ENCODE measurements at regions not wholly inside any gene's neighbourhood (a gene's known extent, or its start where the extent isn't known, plus 50 kb on each side); places are given as distances from the start of the nearest gene placed in this dataset.

DNA sequence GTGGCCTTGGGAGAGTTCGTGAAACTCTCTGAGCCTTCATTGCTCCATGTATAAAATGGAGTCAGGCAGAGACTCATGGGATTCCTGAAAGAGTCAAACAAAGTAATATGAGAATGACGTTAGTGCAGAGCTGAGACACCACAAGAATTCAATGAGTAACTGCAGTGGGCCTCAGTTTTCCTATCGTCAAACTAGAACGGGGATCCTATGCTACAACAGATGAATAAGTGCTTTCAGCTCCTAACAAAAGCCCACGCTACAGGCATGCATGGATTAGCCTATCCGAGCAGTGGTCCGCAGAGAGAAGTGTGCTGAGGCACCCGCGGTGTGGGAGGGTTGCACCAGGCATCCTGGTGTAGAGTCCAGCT is 124.7 kb downstream of the SYF2 start:
- no peak for ATAC-seq (replicated peaks in 1 of 2)
- Mint-ChIP-seq H3K9me3 (peaks cover 8% of the 10 kb centered on the region in 2 donors), H3K4me3 (no peak overlapping the region), H3K27ac (no peak overlapping the region), H3K4me1 (ENCODE audit: low read depth) (peaks cover 26% of the 10 kb centered on the region), H3K27me3 (ENCODE audit: low read depth) (no peaks in the 10 kb centered on the region), H3K36me3 (ENCODE audit: insufficient read depth in 2 of 2) (peaks cover 8 to 15% of the 10 kb centered on the region in 2 donors)
- DNase-seq, result no peak

DNA sequence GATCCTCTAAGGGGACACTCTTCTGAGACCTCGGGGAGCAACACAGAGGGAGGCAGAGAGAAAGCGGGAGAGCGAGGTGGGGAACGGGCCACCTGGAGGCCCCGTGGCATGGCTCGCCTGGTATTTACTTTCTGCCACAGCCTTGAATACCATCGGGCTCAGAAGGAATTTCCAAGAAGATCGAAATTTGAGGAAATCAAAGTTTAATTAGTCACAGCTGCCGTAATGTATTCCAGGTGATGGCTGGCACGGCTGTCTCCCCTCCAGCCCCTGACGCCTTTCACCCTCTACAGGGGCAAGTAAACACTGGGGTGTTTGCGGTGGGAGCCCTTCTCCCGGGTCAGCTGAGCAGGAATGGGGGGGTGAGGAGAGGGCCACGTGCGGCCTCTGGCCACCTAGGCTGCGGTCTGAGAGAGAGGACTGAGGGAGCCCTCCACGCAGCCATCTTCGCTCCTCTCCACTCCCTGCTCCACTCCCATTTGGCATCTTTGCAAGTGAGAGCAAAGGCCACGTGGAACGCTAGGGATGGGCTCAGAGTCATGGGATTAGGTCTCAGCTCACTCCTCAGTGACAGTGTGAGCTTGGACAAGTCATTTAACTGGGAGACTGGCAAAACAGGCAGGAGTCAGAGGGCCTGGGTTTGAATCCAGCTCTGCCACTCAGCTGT is 125.2 kb downstream of the SYF2 start:
- Mint-ChIP-seq H3K4me1 (ENCODE audit: low read depth) (peaks cover 26% of the 10 kb centered on the region), H3K9me3 (peaks cover 8% of the 10 kb centered on the region in 2 donors), H3K36me3 (ENCODE audit: insufficient read depth in 2 of 2) (peaks cover 8 to 15% of the 10 kb centered on the region in 2 donors), H3K27me3 (ENCODE audit: low read depth) (no peaks in the 10 kb centered on the region), H3K27ac (no peak overlapping the region), H3K4me3 (no peak overlapping the region)
- ATAC-seq (replicated peaks in 1 of 2) (no peak), DNase-seq (no peak)

DNA sequence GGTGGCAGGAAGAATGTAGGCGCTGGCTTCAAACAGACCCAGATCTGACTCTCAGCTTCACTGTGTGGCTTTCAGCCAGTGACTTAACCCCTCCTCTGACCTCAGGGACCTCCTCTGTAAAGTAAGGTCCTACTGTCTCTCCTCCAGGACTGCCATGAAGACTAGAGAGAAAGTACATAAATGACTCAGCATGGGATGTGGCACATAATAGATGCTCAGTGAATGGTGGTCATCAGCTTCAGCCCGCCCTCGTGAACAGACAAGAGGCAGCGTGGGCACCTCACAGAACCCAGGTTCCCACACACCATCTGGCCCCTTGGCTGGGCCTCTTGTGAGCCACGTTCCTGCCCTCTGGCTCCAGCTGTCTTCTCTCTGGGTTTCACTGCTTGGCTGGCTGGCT is 126.0 kb downstream of the SYF2 start:
- peaks cover 32% of the 10 kb centered on the region for H3K4me1 Mint-ChIP-seq (ENCODE audit: low read depth)
- H3K36me3 Mint-ChIP-seq (ENCODE audit: insufficient read depth in 2 of 2), result peaks cover 8 to 15% of the 10 kb centered on the region in 2 donors
- H3K27me3 Mint-ChIP-seq (ENCODE audit: low read depth), result no peaks in the 10 kb centered on the region
- peaks cover 8% of the 10 kb centered on the region in 2 donors for H3K9me3 Mint-ChIP-seq
- H3K27ac Mint-ChIP-seq, result no peak overlapping the region
- DNase-seq, result peak; percentile 25 to 40
- peak; percentile 83 to 87 for ATAC-seq (replicated peaks in 1 of 2)
- no peak overlapping the region for H3K4me3 Mint-ChIP-seq

DNA sequence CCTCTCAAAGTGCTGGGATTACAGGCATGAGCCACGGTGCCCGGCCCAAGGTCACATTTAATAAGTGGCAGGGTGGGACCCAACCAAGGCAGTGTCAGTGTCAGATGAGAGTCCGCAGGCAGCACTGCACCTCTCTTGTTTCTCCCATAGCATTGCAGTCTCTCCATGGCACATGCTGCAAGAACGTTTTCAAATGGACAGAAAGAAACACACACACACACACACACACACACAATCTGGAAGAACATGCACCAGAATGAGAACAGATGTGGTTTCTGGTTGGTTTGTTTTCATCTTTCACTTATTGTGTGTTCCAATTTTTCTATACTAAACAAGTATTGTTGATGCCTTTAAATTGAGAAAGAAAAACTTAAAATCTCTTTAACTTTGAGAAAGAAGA is 126.5 kb downstream of the SYF2 start:
- Mint-ChIP-seq H3K36me3 (ENCODE audit: insufficient read depth in 2 of 2) (peaks cover 8 to 15% of the 10 kb centered on the region in 2 donors), H3K4me3 (no peak overlapping the region), H3K27ac (no peak overlapping the region), H3K9me3 (peaks cover 8% of the 10 kb centered on the region in 2 donors), H3K4me1 (ENCODE audit: low read depth) (peaks cover 37% of the 10 kb centered on the region), H3K27me3 (ENCODE audit: low read depth) (no peaks in the 10 kb centered on the region)
- ATAC-seq (replicated peaks in 1 of 2) (no peak), DNase-seq (no peak)

DNA sequence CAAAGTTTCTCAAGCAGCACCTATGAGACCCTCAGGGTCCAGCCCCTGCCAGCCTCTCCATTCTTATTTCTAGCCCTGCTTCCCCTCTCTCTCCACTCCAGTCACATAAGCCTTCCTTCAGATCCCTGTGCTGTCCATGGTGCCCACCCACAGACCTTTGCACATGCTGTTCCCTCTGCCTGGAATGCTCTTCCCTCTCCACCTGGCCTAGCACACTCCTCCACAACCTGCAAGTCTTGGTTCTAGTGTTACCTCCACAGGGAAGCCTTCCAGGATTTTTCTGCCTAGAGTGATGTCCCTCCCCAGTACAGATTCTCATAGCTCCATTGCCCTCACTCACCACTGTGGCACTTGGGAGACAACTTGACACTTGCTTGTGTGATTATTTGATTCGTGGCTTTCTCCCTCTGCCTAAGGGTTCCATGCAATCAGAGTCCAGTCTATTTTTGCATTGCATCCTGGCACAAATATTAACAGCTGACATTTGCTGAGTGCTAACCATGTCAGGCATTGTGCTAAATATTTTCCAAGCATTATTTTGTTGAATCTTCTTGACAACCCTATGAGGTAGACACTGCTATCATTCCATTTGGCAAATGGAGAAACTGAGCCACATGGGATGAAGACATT is 127.3 kb downstream of the SYF2 start:
- Mint-ChIP-seq H3K27ac (no peak overlapping the region), H3K9me3 (peaks cover 8% of the 10 kb centered on the region in 2 donors), H3K27me3 (ENCODE audit: low read depth) (no peaks in the 10 kb centered on the region), H3K4me1 (ENCODE audit: low read depth) (peaks cover 45% of the 10 kb centered on the region), H3K4me3 (no peak overlapping the region), H3K36me3 (ENCODE audit: insufficient read depth in 2 of 2) (peaks cover 8 to 10% of the 10 kb centered on the region in 2 donors)
- no peak for ATAC-seq (replicated peaks in 1 of 2)
- DNase-seq, result no peak

DNA sequence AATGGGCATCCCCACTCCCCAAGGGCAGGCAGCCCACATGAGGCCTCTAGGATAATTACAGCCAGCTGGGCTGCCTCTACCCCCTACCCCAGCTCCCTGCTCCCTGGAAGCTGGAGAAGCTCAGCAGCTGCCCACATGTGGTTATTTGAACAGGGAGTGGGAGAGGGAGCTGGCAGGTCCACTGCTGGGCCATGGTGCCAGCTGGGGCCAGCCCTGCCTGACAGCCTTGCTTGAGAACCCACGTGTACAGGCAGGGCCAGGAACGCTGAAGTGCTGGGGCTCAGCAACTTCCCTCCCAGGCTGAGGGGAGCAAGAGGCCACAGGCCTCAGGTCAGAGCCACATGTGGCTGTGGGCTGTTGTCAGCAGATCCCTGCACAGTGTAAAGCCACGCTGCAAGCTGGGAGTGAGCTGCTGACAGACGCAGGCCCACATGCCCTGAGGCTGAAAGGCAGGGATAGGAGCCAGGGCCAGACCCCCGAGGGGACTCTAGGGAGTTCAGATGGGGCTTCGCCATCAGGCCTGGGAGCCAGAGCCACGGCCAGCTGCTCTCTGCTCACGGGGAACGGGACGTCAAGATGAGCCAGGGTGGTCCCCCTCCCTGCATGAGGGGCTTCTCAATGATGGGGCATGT is 129.0 kb downstream of the SYF2 start:
- Mint-ChIP-seq H3K27me3 (ENCODE audit: low read depth) (no peaks in the 10 kb centered on the region), H3K9me3 (no peaks in the 10 kb centered on the region), H3K4me1 (ENCODE audit: low read depth) (peaks cover 56% of the 10 kb centered on the region), H3K27ac (no peak overlapping the region), H3K4me3 (no peak overlapping the region), H3K36me3 (ENCODE audit: insufficient read depth in 2 of 2) (peaks cover 0 to 2% of the 10 kb centered on the region in 2 donors)
- DNase-seq, result no peak
- ATAC-seq (replicated peaks in 1 of 2), result no peak

DNA sequence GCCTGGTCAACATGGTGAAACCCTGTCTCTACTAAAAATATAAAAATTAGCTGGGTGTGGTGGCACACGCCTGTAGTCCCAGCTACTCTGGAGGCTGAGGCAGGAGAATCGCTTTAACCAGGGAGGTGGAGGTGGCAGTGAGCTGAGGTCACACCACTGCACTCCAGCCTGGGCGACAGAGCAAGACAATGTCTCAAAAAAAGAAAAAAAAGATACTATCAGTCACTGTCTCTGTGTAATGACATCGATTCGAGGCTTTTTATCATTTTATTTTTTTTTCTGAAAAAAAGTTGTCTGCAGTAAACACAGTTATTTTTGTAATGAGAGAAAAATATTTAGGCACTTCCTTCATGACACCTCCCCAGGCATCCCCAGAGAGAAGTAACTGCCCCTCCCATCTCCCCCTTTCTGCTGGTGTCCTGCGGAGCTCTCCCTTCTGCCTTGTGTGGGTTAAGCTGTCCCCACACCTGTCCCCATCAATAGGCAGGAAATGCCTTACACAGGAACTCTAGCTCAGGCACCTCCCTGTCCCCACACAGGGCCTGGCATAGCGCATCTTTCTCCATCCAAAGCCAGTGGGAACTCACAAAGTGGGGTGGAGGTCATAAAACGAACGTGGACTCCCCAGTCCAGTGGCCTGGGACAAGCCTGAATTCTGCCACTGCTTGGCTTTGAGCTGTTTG is 132.0 kb downstream of the SYF2 start:
- no peak for DNase-seq
- H3K4me3 Mint-ChIP-seq, result peak overlapping the region in 1 of 2 donors; percentile 13
- no peaks in the 10 kb centered on the region for H3K36me3 Mint-ChIP-seq (ENCODE audit: insufficient read depth in 2 of 2)
- peaks cover 0 to 3% of the 10 kb centered on the region in 2 donors for H3K9me3 Mint-ChIP-seq
- no peak overlapping the region for H3K27ac Mint-ChIP-seq
- H3K4me1 Mint-ChIP-seq (ENCODE audit: low read depth), result peaks cover 71% of the 10 kb centered on the region
- no peaks in the 10 kb centered on the region for H3K27me3 Mint-ChIP-seq (ENCODE audit: low read depth)
- ATAC-seq (replicated peaks in 1 of 2), result no peak

DNA sequence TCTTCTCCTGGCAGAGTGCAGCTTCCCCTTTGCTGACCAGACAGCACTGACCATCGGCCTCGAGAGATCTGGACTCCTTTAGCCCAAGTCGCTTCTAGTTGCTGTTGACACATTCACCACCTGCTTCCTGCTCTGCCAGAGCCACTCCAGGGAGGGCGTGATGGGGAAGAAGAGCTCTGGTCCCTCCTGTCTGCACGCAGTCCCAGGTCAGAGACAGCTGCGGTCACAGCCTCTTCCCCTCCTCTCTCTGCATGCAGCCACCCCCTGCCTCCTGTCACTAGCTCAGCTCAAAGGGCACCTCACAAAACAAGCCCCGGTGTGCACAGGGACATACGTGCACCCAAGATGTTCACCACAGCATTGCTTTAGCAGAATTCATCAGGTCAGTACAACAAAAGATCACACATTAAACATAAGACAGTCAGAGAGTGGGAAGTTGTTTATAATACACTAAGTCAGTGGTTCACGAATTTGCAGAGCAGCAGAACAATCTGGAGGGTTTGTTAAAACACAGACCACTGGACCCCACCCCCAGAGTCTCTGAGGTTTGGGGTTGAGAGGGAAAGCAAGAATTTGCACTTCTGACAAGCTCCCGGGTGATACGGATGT is 132.9 kb downstream of the SYF2 start:
- H3K27ac Mint-ChIP-seq, result no peak overlapping the region
- H3K27me3 Mint-ChIP-seq (ENCODE audit: low read depth), result no peaks in the 10 kb centered on the region
- peak overlapping the region; percentile 50 to 58 for H3K4me3 Mint-ChIP-seq
- H3K4me1 Mint-ChIP-seq (ENCODE audit: low read depth), result peaks cover 75% of the 10 kb centered on the region
- peak; percentile 74 to 75 for ATAC-seq (replicated peaks in 1 of 2)
- peaks cover 0 to 5% of the 10 kb centered on the region in 2 donors for H3K9me3 Mint-ChIP-seq
- peak; percentile 64 to 69 for DNase-seq
- peaks cover 0 to 3% of the 10 kb centered on the region in 2 donors for H3K36me3 Mint-ChIP-seq (ENCODE audit: insufficient read depth in 2 of 2)

DNA sequence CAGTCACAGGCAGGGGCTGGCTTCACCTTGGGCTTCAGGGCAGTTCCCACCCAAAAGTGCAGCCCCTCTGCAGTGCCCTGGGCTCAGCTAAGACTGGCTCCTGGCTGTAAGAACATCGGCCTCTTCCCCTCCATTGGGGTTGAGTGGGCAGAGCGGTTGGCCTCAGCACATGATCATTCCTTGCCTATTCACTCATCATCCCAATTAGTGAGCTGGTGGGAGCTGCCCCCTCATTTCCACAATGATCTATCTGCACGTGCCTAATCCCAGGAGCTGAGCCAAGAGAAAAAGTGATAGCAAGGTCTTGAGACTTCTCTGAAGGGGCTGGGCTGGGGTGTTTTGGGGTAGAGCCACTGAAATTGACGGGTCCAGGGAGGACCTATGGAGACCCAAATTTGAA is 133.6 kb downstream of the SYF2 start:
- Mint-ChIP-seq H3K4me1 (ENCODE audit: low read depth) (peaks cover 78% of the 10 kb centered on the region), H3K9me3 (peaks cover 3 to 8% of the 10 kb centered on the region in 2 donors), H3K27ac (no peak overlapping the region), H3K4me3 (peak overlapping the region; percentile 4 to 14), H3K27me3 (ENCODE audit: low read depth) (no peaks in the 10 kb centered on the region), H3K36me3 (ENCODE audit: insufficient read depth in 2 of 2) (peaks cover 1 to 3% of the 10 kb centered on the region in 2 donors)
- ATAC-seq (replicated peaks in 1 of 2) (no peak), DNase-seq (no peak)

DNA sequence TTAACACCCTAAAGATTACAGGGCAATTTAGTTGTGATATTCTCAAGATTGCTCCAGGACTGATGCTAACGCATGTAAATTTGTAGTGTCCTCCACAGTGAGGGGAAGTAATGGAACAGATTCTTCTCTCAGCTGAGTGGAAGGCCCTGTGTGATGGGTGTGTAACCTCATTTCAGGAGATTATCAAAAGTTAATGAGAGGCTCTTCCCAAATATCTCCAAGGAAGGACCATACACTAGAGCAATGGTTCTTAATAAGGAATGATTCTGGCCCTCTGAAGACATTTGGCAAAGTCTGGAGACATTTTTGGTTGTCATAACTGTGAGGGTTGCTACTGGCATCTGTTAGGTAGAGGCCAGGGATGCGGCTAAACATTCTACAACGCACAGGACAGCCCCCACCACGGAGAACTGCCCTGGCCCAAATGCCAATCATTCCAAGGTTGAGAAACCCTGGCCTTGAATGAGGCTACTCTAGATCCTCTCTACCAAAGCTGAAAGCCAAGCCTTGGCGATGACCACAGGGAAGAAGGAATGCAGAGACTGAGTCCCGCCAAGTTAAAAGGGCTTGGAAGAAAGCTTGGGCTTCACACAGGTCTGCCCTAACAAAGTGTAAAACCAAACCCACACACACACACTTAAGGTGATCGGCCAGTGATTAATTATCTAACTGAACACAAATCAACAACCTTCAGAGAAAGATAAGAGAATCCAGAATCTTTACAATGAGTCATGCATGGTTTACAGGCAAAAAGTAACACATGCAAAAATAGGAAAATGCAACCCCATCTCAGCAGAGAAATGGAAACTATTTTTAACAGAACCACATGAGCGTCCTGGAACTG is 135.8 kb downstream of the SYF2 start:
- no peak for ATAC-seq (replicated peaks in 1 of 2)
- Mint-ChIP-seq H3K4me1 (ENCODE audit: low read depth) (peaks cover 73% of the 10 kb centered on the region), H3K27ac (peak overlapping the region; percentile 24), H3K27me3 (ENCODE audit: low read depth) (no peaks in the 10 kb centered on the region), H3K9me3 (peaks cover 3 to 8% of the 10 kb centered on the region in 2 donors), H3K4me3 (peak overlapping the region; percentile 42 to 57), H3K36me3 (ENCODE audit: insufficient read depth in 2 of 2) (peaks cover 2 to 3% of the 10 kb centered on the region in 2 donors)
- DNase-seq, result no peak

DNA sequence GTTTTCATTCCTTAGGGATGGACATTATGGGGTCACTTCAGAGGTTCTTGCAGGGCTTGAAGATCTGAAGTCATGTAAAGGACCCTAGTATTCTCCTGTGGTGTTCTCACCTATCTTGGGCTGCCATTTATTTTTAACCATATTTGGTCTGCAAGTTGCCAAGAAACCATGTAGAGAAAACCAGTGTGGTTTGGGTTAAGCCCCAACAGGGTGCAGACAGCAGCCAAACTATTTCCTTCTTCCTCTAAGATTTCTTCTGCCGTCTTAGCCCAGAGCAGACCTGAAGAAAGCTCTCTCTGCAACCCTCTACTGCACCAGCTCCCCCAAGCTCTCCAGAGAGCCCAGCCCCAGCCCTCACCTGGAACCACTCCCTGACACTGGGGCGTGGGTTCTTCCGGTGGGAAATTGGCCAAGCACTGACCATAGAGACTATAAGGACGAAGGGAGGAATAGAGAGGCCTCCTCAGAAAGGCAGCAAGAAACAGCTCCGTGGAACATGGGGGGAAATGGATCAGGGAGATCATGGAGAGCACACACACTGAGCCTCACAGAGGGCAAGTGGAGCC is 136.6 kb downstream of the SYF2 start:
- DNase-seq (peak in 1 of 2 donors; percentile 15), ATAC-seq (replicated peaks in 1 of 2) (peak; percentile 21 to 51)
- H3K27me3 Mint-ChIP-seq (ENCODE audit: low read depth), result no peaks in the 10 kb centered on the region
- H3K36me3 Mint-ChIP-seq (ENCODE audit: insufficient read depth in 2 of 2), result peaks cover 2 to 3% of the 10 kb centered on the region in 2 donors
- H3K9me3 Mint-ChIP-seq, result peaks cover 3 to 8% of the 10 kb centered on the region in 2 donors
- H3K4me3 Mint-ChIP-seq, result peak overlapping the region; percentile 39 to 54
- peaks cover 65% of the 10 kb centered on the region for H3K4me1 Mint-ChIP-seq (ENCODE audit: low read depth)
- no peak overlapping the region for H3K27ac Mint-ChIP-seq

DNA sequence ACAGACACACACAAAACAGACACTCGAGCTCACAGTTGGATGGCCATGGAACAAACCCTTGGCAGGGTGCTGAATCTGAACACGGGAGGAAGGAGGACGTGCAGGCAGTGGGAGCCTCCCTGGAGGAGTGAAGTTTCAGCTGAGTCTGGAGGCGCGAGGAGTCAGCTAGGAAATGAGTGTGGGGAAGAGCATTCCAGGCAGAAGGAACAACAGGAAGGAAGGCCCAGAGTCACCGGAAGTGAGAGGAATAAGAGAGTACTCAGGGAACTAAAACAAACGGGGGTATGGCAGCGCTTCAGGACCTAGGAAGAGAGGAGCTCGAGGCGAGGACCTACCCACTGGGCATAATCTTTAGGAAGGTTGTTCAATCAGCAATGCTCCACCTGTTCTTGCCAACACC is 137.3 kb downstream of the SYF2 start:
- H3K27ac Mint-ChIP-seq, result no peak overlapping the region
- peaks cover 58% of the 10 kb centered on the region for H3K4me1 Mint-ChIP-seq (ENCODE audit: low read depth)
- peaks cover 3 to 8% of the 10 kb centered on the region in 2 donors for H3K9me3 Mint-ChIP-seq
- DNase-seq (no peak), ATAC-seq (replicated peaks in 1 of 2) (no peak)
- H3K36me3 Mint-ChIP-seq (ENCODE audit: insufficient read depth in 2 of 2), result peaks cover 2 to 3% of the 10 kb centered on the region in 2 donors
- H3K4me3 Mint-ChIP-seq, result peak overlapping the region in 1 of 2 donors; percentile 3
- H3K27me3 Mint-ChIP-seq (ENCODE audit: low read depth), result no peaks in the 10 kb centered on the region
